Ishikawa (cell line): ENCODE measurements at regions not wholly inside any gene's neighbourhood (a gene's known extent, or its start where the extent isn't known, plus 50 kb on each side); places are given as distances from the start of the nearest gene placed in this dataset.

Source experiments
- CEBPB ChIP-seq: IDR thresholded peaks from 2 replicates; pipeline ENCODE4 v1.6.1; 2012
- EGR1 ChIP-seq: IDR thresholded peaks from 2 replicates; pipeline ENCODE4 v1.6.1; 2012
- EP300 ChIP-seq: IDR thresholded peaks from 2 replicates; pipeline ENCODE4 v1.6.1; 2012; ENCODE audit warnings: borderline replicate concordance
- MAX ChIP-seq: IDR thresholded peaks from 2 replicates; pipeline ENCODE4 v1.6.1; 2012
- NFIC ChIP-seq: IDR thresholded peaks from 2 replicates; pipeline ENCODE4 v1.6.1; 2012
- RAD21 ChIP-seq: IDR thresholded peaks from 2 replicates; pipeline ENCODE4 v1.6.1; 2012; ENCODE audit warnings: low read depth
- REST ChIP-seq: IDR thresholded peaks from 2 replicates; pipeline ENCODE4 v1.6.1; 2012; ENCODE audit warnings: low read depth, mild to moderate bottlenecking
- TAF1 ChIP-seq: IDR thresholded peaks from 2 replicates; pipeline ENCODE4 v1.6.1; 2012; ENCODE audit warnings: low read depth, mild to moderate bottlenecking
- TCF12 ChIP-seq: IDR thresholded peaks from 2 replicates; pipeline ENCODE4 v1.6.1; 2012; ENCODE audit warnings: low read depth
- TEAD4 ChIP-seq: IDR thresholded peaks from 2 replicates; pipeline ENCODE4 v1.6.1; 2012
- USF1 ChIP-seq: IDR thresholded peaks from 2 replicates; pipeline ENCODE4 v1.6.1; 2012
- YY1 ChIP-seq: IDR thresholded peaks from 2 replicates; pipeline ENCODE4 v1.6.1; 2012; ENCODE audit warnings: low read depth
- ZBTB7A ChIP-seq: IDR thresholded peaks from 2 replicates; pipeline ENCODE4 v1.6.1; 2012; ENCODE audit warnings: low read depth

- TF ChIP-seq EP300 = no peak
- TF ChIP-seq CEBPB = no peak
- TF ChIP-seq TAF1 = no peak
- no peak for TF ChIP-seq MAX
- TF ChIP-seq TEAD4 = no peak
- no peak for TF ChIP-seq USF1
- no peak for TF ChIP-seq YY1
- no peak for TF ChIP-seq REST
- no peak for TF ChIP-seq RAD21
- no peak for TF ChIP-seq NFIC
- TF ChIP-seq ZBTB7A = no peak
- TF ChIP-seq EGR1 = no peak
- TF ChIP-seq TCF12 = no peak
These were observed 717.5 kb downstream of the RERGL start for GRCh38 chr12:17372508-17372907.
